Stimulated activated CD4-positive, alpha-beta T cell treated with anti-CD3 and anti-CD28 coated beads, TNF-alpha, amount 100 ng/mL, for 24 hours (primary cell): ENCODE measurements at regions not wholly inside any gene's neighbourhood (a gene's known extent, or its start where the extent isn't known, plus 50 kb on each side); places are given as distances from the start of the nearest gene placed in this dataset.
"Not testable (repeated sequence)": the region's sequence is repeated elsewhere in the genome, so short reads cannot be mapped to it uniquely, and the experiment has no call there.

ENCODE experiments used
- DNase-seq, 3 experiments: peaks; one replicate each; pipeline ENCODE4 v3.0.0-alpha.2; 2020; ENCODE audit warnings: low read depth in 3 of 3

DNA sequence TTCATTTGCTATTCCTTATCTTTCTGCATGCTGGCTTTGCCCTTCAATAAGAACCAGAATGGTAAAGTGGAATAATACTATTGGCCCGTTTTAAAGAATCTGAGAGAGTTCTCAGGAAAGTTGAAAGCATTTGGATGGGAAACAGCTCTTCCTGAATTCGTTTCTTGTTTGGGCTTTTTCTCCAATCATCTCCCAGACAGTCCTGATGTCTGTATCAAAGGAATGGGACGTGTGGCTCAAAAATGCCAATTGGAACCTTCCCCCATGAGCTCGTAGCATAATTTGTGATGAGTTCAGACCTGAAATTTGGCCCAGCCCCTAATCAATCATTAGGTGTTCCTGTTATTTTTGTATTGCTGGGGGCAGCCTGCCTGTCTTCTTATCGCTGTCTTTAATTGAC is 75.8 kb upstream of the BACH2 start:
- DNase-seq, result no peak

GRCh38 chr6:90370493-90370959 is 73.9 kb upstream of the BACH2 start:
- DNase-seq, result no peak

- no peak for DNase-seq
Observed at GRCh38 chr6:90369651-90370050, 73.0 kb upstream of the BACH2 start.

- no peak for DNase-seq
Observed at GRCh38 chr6:90369024-90369519, 72.4 kb upstream of the BACH2 start.

- DNase-seq, result no peak
Observed at GRCh38 chr6:90368601-90369000, 72.0 kb upstream of the BACH2 start.

DNA sequence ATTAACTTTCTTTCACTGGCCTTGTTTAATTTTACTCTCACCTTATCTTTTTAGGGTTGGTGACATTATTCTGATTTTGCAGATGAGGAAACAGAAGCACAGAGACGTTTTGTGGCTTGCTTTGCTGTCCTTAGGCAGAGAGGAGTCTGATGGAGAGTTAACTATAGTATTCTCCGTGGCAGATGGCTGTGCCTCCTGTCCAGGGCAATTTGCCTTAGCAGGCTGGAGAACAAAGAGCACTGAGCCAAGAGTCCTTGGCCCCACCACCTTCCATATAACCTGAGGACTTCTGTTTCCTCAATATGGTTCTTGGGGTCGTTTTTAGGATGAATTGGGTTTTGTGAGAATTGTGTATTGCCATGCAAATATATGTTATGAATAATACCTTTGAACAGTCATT is 71.4 kb upstream of the BACH2 start:
- DNase-seq, result no peak

- no peak for DNase-seq
Observed at GRCh38 chr6:90365565-90366219, 69.0 kb upstream of the BACH2 start.

DNA sequence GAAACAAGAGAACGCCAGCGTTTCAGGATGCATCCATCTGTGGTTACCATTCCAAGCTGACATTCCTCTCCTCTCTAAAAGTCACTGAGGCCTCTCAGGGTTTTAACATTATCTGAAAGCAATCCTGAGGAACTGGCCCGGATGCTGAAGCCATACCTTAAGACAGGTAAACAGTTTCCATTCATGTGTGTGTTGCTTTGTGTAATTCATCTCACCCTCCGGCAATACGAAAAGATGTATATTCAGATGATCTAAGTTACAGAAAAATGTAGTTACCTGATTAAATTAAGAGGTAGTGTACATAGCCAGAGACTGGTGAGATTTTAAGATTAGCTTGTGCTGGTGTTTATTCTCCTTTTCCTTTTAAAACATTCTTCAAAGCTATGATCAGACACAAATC is 68.4 kb upstream of the BACH2 start:
- DNase-seq, result no peak

DNA sequence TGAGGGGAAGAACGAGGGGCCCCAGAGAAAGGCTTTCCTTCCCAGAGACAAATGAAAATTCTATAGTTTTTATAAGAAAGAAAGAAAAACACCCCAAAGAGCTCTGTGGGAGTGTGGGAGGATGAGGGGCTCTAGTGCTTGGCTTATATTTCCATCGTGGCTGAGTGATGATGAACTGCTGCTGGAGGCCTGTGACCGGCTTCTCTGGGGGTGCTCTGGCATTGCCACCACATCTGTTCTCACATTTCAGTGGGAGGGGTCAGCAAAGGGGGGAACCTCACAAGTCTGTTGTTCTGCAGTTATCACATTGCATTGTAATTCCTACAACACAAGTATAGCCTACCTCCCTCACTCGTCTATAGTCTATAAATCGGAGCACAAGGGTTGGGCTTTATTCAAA is 67.6 kb upstream of the BACH2 start:
- DNase-seq, result no peak

- DNase-seq, result no peak
Observed at GRCh38 chr6:90362318-90362717, 65.7 kb upstream of the BACH2 start.

- DNase-seq, result no peak
Observed at GRCh38 chr6:90361174-90361573, 64.5 kb upstream of the BACH2 start.

DNA sequence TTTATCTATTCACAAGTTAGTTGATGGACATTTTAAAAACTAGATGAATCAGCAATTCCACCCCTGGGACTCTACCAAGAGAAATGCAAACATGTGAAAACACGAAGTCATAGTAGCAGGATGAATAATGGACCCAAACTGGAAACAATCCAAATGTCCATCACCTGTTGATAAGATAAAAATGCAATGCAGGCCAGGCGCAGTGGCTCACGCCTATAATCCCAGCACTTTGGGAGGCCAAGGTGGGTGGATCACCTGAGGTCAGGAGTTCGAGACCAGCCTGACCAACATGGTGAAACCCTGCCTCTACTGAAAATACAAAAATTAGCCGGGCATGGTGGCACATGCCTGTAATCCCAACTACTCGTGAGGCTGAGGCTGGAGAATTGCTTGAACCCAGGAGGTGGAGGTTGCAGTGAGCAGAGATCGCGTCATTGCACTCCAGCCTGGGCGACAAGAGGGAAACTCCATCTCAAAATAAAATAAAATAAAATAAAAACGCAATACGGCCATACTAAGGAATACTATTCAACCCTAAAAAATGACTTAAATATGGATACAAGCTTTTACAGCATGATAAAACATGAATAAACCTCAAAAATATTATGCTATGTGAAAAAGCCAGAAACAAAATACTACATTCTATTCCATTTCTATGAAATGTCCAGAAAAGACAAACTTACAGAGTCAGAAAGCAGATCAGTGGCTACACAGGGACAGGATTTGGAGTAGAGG is 61.6 kb upstream of the BACH2 start:
- DNase-seq, result not testable (repeated sequence)

GRCh38 chr6:90356012-90356421 is 59.4 kb upstream of the BACH2 start:
- no peak for DNase-seq

- DNase-seq, result no peak
Observed at GRCh38 chr6:90354961-90355360, 58.3 kb upstream of the BACH2 start.

DNA sequence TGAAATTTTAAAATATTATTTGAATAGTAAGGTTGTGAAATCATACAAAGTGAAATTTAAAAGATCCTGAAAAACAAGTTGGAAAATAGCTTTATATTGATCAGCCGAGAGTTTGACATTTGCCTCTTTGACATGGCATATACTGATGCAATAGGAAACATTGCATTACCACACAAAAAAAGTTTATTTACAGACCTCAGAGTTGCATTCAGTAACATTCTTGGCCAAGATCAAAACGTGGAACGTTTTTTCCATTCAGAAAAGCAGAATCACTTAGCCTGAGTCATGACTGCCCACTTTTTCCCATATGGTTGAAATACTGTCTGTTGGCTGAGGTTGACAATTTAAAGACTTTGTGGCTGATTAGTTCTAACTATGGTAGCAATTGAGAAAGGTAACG is 55.1 kb upstream of the BACH2 start:
- DNase-seq, result no peak

DNA sequence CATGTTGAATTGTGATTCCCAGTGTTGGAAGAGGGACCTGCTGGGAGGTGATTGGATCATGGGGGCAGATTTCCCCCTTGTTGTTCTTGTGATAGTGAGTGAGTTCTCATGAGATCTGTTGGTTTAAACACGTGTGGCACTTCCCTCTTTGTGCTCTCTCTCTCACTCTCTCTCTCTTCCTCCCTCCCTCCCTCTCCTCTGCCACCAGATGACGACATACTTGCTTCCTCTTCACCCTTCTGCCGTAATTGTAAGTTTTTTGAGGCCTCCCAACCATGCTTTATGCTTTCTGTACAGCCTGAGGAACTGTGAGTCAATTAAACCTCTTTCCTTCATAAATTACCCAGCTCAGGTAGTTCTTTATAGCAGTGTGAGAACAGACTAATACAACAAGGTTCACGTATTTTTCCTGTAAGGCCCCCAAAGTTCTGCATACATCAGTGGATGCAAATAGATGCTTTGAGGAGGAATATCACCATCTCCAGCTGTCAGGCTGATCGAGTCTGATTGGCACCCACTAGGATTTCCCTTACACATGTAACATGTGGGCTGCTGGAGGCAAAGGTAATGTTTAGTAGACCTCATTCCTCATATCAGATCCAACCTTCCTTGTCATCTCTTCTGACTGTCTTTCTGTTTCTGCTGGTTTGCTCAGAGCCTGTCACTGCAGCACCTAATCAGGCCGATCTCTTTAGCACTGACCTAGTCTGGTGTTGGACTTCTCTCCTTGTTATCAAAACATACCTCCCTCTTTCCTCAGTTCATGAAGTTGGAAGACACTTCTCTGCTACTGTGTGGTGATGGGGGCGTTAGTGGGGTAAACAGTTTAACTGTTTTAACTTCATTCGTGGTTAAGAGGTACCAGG is 54.3 kb upstream of the BACH2 start:
- DNase-seq, result no peak

DNA sequence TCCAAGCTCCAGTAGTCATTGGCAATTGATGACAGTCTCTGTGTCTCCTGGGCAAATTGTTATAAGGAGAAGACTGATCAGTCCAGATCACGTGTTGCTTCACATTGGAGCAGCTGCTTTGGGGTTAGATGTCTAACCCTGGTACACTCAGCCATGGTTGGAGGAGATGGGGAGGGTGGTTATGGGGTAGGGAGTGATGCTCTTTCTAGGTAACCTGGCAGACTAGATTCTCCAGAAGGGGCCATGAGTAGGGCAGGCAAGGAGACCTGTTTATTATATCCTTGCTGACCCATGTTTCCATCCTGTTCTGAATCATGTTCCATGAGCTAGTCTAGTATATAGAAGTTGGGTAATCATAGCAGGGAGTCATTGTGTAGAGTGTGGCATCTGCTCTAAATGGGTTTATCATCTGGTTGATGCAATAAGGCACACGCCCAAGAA is 50.8 kb upstream of the BACH2 start:
- no peak for DNase-seq

DNA sequence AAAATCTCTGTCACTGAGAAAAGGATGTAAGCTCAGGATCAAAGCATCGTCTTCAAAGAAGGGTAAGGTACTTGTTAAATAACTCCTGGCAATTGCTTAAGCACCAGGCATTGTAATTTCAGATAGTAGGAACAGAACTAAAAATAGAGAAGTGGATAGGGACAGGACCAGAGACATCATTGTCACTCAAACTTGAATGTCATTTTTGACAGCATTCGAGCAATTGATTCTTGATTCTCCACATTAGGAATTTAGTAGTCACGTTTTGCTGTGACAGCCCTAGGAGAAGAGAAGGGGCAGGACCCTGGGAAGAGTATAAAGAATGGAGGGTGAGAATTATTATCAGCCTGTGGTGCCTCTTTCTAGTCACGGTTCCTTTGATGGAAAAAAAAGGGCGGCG is 50.1 kb upstream of the BACH2 start:
- no peak for DNase-seq
